Activated naive CD8-positive, alpha-beta T cell treated with anti-CD3 and anti-CD28 coated beads, Interleukin-2, amount 10 ng/mL, durations not matched to agents 7 days and 5 days (primary cell): ENCODE measurements at regions not wholly inside any gene's neighbourhood (a gene's known extent, or its start where the extent isn't known, plus 50 kb on each side); places are given as distances from the start of the nearest gene placed in this dataset.

Experiments used
- ATAC-seq: fragments of 150-1000 bp; cut with Tn5 transposase; one replicate; pipeline ENCODE4 v1.10.0; 2021; ENCODE audit warnings: low read depth, moderate library complexity
- POLR2A ChIA-PET: fragments of 350-600 bp; sonication (Branson Sonifier 250); formaldehyde crosslinking; loops from one replicate; lab custom pipeline; 2021; ENCODE audit warnings: antibody characterized with exemption; lab: Charles Lee
- DNase-seq: peaks from one replicate; pipeline ENCODE4 v3.0.0; 2021
- H3K27ac Mint-ChIP-seq: one replicate; pipeline ENCODE4 v1.8.0; 2022; ENCODE audit warnings: mild to moderate bottlenecking, mixed read lengths
- H3K27me3 Mint-ChIP-seq: one replicate; pipeline ENCODE4 v1.8.0; 2022; ENCODE audit warnings: mild to moderate bottlenecking, moderate library complexity, mixed read lengths
- H3K36me3 Mint-ChIP-seq: one replicate; pipeline ENCODE4 v1.8.0; 2021; ENCODE audit warnings: mild to moderate bottlenecking, mixed read lengths
- H3K4me1 Mint-ChIP-seq: one replicate; pipeline ENCODE4 v1.8.0; 2021; ENCODE audit warnings: mixed read lengths
- H3K4me3 Mint-ChIP-seq: one replicate; pipeline ENCODE4 v1.8.0; 2022; ENCODE audit warnings: mild to moderate bottlenecking, moderate library complexity, mixed read lengths
- H3K9me3 Mint-ChIP-seq: one replicate; pipeline ENCODE4 v1.8.0; 2021; ENCODE audit warnings: mixed read lengths

DNA sequence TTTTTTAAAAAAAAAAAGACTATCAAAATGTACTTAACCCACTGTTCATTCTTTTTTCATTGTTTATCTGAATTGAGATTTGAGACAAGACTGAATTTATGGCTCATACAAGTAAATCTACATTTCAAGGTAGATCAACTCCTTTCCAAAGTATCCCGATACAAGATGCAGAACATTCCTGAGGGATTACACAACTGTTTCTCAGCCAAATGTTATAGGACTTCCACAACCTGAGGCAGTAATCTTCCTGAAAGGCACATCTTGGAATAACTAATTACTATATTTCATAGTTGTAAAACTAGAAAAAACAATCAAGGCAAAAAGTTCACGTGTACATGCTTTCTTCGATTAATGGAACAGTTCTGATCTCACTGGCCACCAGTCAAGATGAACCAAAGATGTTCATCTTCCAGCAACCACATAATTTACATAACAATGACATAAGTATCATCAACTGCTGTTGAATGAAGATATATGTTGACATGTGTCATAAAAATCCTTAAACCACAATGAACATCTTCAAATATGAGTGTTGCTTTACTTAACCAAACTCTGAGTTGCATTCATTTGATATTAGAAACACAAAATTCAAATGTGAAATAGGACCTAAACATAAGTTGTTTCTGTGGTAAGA, 225.2 kb upstream of the DKK2 start:
- no peak overlapping the region for H3K4me3 Mint-ChIP-seq
- H3K4me1 Mint-ChIP-seq, result no peaks in the 10 kb centered on the region
- ATAC-seq (no peak), DNase-seq (no peak)
- no peaks in the 10 kb centered on the region for H3K9me3 Mint-ChIP-seq
- POLR2A ChIA-PET, result no interaction called here
- no peak overlapping the region for H3K27ac Mint-ChIP-seq
- no peaks in the 10 kb centered on the region for H3K36me3 Mint-ChIP-seq
- H3K27me3 Mint-ChIP-seq, result no peaks in the 10 kb centered on the region

DNA sequence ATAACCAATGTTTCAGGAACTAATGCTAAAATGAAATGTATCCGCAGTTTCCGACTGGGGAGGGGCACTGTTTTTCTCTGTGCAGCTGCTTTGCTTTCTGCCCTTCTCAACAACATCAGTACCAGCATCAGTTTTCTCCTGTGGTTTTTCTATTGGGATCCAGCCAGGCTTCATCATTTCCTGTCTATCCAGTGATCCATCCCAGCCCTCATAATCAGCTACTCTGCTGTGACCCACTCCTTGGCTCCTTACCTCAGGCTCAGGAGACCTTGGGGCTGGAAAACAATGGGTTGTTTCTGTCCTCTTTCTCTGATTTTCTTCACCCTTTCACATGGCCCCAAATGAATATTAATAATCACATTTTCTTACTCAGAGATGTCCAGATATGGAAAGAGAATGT, 222.2 kb upstream of the DKK2 start:
- H3K36me3 Mint-ChIP-seq, result no peaks in the 10 kb centered on the region
- H3K4me3 Mint-ChIP-seq, result no peak overlapping the region
- POLR2A ChIA-PET, result no interaction called here
- no peaks in the 10 kb centered on the region for H3K27me3 Mint-ChIP-seq
- H3K9me3 Mint-ChIP-seq, result no peaks in the 10 kb centered on the region
- no peak for DNase-seq
- ATAC-seq, result no peak
- no peak overlapping the region for H3K27ac Mint-ChIP-seq
- no peaks in the 10 kb centered on the region for H3K4me1 Mint-ChIP-seq

- Mint-ChIP-seq H3K27ac (no peak overlapping the region), H3K36me3 (no peaks in the 10 kb centered on the region), H3K4me3 (no peak overlapping the region), H3K9me3 (no peaks in the 10 kb centered on the region), H3K4me1 (no peaks in the 10 kb centered on the region), H3K27me3 (no peaks in the 10 kb centered on the region)
- DNase-seq (no peak), ATAC-seq (no peak)
- POLR2A ChIA-PET, result no interaction called here
These were observed 219.5 kb upstream of the DKK2 start for GRCh38 chr4:107255596-107255995.

GRCh38 chr4:107255114-107255513, 219.0 kb upstream of the DKK2 start:
- no peak for DNase-seq
- Mint-ChIP-seq H3K4me1 (no peaks in the 10 kb centered on the region), H3K27me3 (no peaks in the 10 kb centered on the region), H3K4me3 (no peak overlapping the region), H3K9me3 (no peaks in the 10 kb centered on the region), H3K27ac (no peak overlapping the region), H3K36me3 (no peaks in the 10 kb centered on the region)
- no peak for ATAC-seq
- POLR2A ChIA-PET, result no interaction called here

DNA sequence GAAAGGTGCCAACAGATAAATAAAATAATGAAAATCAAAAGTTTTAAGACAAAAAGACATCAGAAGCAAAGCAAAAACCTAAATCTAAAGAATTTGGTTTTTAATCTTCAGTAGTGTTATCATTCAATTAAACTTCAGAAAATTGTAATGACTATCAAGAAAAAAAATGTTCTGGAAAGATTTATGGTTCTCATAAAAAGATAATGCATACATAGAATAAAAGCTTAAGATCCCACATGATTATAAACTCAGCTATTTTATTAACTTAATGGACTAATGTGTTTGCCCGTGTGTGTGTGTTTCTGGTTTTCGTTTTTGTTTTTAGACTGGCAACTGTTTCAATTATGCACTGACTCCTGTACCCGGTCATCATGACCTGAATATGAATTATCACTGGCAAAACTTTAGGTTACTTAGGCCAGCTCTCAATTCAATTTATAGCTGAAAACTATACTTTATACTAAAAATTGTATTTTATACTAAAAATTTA, 217.5 kb upstream of the DKK2 start:
- no peak overlapping the region for H3K27ac Mint-ChIP-seq
- H3K36me3 Mint-ChIP-seq, result no peaks in the 10 kb centered on the region
- no peak for DNase-seq
- no peak for ATAC-seq
- no peaks in the 10 kb centered on the region for H3K27me3 Mint-ChIP-seq
- H3K4me1 Mint-ChIP-seq, result no peaks in the 10 kb centered on the region
- no peak overlapping the region for H3K4me3 Mint-ChIP-seq
- POLR2A ChIA-PET, result no interaction called here
- H3K9me3 Mint-ChIP-seq, result no peaks in the 10 kb centered on the region

DNA sequence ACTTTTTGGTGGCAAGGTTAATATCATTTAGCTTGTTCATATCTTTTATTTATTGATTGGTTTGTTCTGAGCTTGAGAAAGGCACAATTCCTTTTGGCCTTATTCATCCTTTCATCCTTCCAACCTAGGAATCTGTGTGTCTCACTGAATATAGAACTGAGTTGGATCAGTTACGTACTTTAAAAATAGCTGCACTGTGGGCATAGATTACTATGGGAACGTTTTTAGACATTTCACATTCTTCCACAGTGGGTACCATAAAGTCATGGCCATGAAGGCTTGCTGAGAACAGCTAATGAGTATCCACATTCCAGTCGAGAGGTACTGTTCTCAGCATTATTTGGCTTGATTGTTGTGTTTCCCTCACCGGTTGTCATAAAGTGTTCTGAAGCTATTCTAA, 217.0 kb upstream of the DKK2 start:
- Mint-ChIP-seq H3K27me3 (no peaks in the 10 kb centered on the region), H3K27ac (no peak overlapping the region), H3K4me3 (no peak overlapping the region), H3K4me1 (no peaks in the 10 kb centered on the region), H3K9me3 (no peaks in the 10 kb centered on the region), H3K36me3 (no peaks in the 10 kb centered on the region)
- POLR2A ChIA-PET, result no interaction called here
- ATAC-seq, result no peak
- DNase-seq, result no peak

DNA sequence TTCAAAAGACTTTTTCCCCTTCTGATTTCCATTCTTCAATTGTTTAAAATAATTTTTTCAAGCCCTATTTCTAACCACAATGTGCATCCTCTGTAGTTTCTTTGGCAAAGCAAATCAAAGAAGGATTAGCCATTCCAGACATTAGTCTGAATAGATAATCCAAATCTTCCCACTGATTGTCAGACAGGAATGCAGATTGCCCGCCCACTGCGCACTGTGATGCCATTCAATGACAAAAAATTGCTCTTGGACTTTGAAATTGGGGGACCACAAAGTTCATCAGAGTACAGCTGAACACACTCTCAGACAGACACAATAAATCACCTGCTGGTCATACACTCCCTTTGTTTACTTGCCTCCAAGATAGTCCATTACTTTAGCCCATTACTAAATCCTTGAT, 216.5 kb upstream of the DKK2 start:
- H3K27ac Mint-ChIP-seq, result no peak overlapping the region
- H3K36me3 Mint-ChIP-seq, result no peaks in the 10 kb centered on the region
- ATAC-seq, result no peak
- H3K4me1 Mint-ChIP-seq, result no peaks in the 10 kb centered on the region
- POLR2A ChIA-PET, result no interaction called here
- no peak for DNase-seq
- no peaks in the 10 kb centered on the region for H3K9me3 Mint-ChIP-seq
- no peaks in the 10 kb centered on the region for H3K27me3 Mint-ChIP-seq
- H3K4me3 Mint-ChIP-seq, result no peak overlapping the region

- Mint-ChIP-seq H3K4me1 (no peaks in the 10 kb centered on the region), H3K4me3 (no peak overlapping the region), H3K9me3 (no peaks in the 10 kb centered on the region), H3K27ac (no peak overlapping the region), H3K27me3 (no peaks in the 10 kb centered on the region), H3K36me3 (no peaks in the 10 kb centered on the region)
- POLR2A ChIA-PET, result no interaction called here
- DNase-seq (no peak), ATAC-seq (no peak)
These were observed 212.5 kb upstream of the DKK2 start for GRCh38 chr4:107248571-107248970.

- no peaks in the 10 kb centered on the region for H3K4me1 Mint-ChIP-seq
- POLR2A ChIA-PET, result no interaction called here
- H3K27me3 Mint-ChIP-seq, result no peaks in the 10 kb centered on the region
- DNase-seq, result no peak
- ATAC-seq, result no peak
- no peaks in the 10 kb centered on the region for H3K9me3 Mint-ChIP-seq
- no peak overlapping the region for H3K27ac Mint-ChIP-seq
- no peak overlapping the region for H3K4me3 Mint-ChIP-seq
- no peaks in the 10 kb centered on the region for H3K36me3 Mint-ChIP-seq
These were observed 211.6 kb upstream of the DKK2 start for GRCh38 chr4:107247738-107248137.

GRCh38 chr4:107246761-107247160, 210.6 kb upstream of the DKK2 start:
- no peak overlapping the region for H3K27ac Mint-ChIP-seq
- ATAC-seq, result no peak
- POLR2A ChIA-PET, result no interaction called here
- H3K27me3 Mint-ChIP-seq, result no peaks in the 10 kb centered on the region
- no peaks in the 10 kb centered on the region for H3K4me1 Mint-ChIP-seq
- H3K9me3 Mint-ChIP-seq, result no peaks in the 10 kb centered on the region
- no peaks in the 10 kb centered on the region for H3K36me3 Mint-ChIP-seq
- no peak overlapping the region for H3K4me3 Mint-ChIP-seq
- DNase-seq, result no peak

- H3K27ac Mint-ChIP-seq, result no peak overlapping the region
- POLR2A ChIA-PET, result no interaction called here
- H3K4me1 Mint-ChIP-seq, result no peaks in the 10 kb centered on the region
- no peaks in the 10 kb centered on the region for H3K9me3 Mint-ChIP-seq
- H3K36me3 Mint-ChIP-seq, result no peaks in the 10 kb centered on the region
- ATAC-seq (no peak), DNase-seq (no peak)
- no peaks in the 10 kb centered on the region for H3K27me3 Mint-ChIP-seq
- H3K4me3 Mint-ChIP-seq, result no peak overlapping the region
These were observed 207.1 kb upstream of the DKK2 start for GRCh38 chr4:107243141-107243781.

- H3K27me3 Mint-ChIP-seq, result no peaks in the 10 kb centered on the region
- ATAC-seq (no peak), DNase-seq (no peak)
- H3K4me3 Mint-ChIP-seq, result no peak overlapping the region
- POLR2A ChIA-PET, result no interaction called here
- H3K9me3 Mint-ChIP-seq, result peaks cover 1% of the 10 kb centered on the region
- H3K4me1 Mint-ChIP-seq, result no peaks in the 10 kb centered on the region
- H3K27ac Mint-ChIP-seq, result no peak overlapping the region
- no peaks in the 10 kb centered on the region for H3K36me3 Mint-ChIP-seq
These were observed 184.9 kb upstream of the DKK2 start for GRCh38 chr4:107220976-107221375.

GRCh38 chr4:107219681-107220080, 183.6 kb upstream of the DKK2 start:
- Mint-ChIP-seq H3K4me3 (no peak overlapping the region), H3K36me3 (no peaks in the 10 kb centered on the region), H3K4me1 (no peaks in the 10 kb centered on the region), H3K27ac (no peak overlapping the region), H3K9me3 (peaks cover 1% of the 10 kb centered on the region), H3K27me3 (no peaks in the 10 kb centered on the region)
- DNase-seq (no peak), ATAC-seq (no peak)
- POLR2A ChIA-PET, result no interaction called here

DNA sequence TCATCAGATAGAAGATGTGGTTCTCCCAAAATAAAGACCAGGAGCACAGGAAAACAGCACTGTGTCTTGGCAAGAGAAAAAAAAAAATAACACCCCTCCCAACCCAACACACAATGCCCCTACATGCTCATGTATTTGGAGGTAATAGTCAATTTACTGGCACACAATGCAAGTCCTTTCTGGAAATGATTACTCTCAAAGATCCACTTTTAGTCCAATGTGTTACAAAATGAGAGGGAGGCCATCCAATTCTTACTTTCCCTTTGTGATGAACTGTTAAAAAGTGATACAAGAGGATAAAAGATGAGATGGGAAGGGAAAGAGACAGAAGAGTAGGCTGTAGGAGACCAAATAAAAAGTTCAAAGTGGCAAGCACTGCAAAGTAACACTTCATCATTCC, 180.3 kb upstream of the DKK2 start:
- POLR2A ChIA-PET, result no interaction called here
- ATAC-seq (no peak), DNase-seq (no peak)
- Mint-ChIP-seq H3K27me3 (no peaks in the 10 kb centered on the region), H3K36me3 (no peaks in the 10 kb centered on the region), H3K9me3 (no peaks in the 10 kb centered on the region), H3K4me1 (no peaks in the 10 kb centered on the region), H3K27ac (no peak overlapping the region), H3K4me3 (no peak overlapping the region)
